KMS-11 (cell line): ENCODE measurements at regions not wholly inside any gene's neighbourhood (a gene's known extent, or its start where the extent isn't known, plus 50 kb on each side); places are given as distances from the start of the nearest gene placed in this dataset.
"Not testable (repeated sequence)": the region's sequence is repeated elsewhere in the genome, so short reads cannot be mapped to it uniquely, and the experiment has no call there.

ENCODE experiments used
- H2AFZ ChIP-seq: fragments of 200-600 bp; sonication (generic); 2 replicates; pipeline ENCODE4 v1.6.1; 2016; ENCODE audit warnings: antibody characterized with exemption, mixed run types, low read depth
- H3K27ac ChIP-seq: fragments of 200-600 bp; sonication (generic); 2 replicates; pipeline ENCODE4 v1.6.1; 2016; ENCODE audit warnings: mild to moderate bottlenecking, mixed run types
- H3K27me3 ChIP-seq: fragments of 200-600 bp; sonication (generic); 2 replicates; pipeline ENCODE4 v1.6.1; 2017; ENCODE audit warnings: mild to moderate bottlenecking, low read depth, mixed run types, moderate library complexity; ENCODE audit not compliant: insufficient read depth
- H3K36me3 ChIP-seq: fragments of 200-600 bp; sonication (generic); 2 replicates; pipeline ENCODE4 v1.6.1; 2017; ENCODE audit warnings: mild to moderate bottlenecking, mixed run types; ENCODE audit not compliant: insufficient read depth
- H3K4me1 ChIP-seq: fragments of 200-600 bp; sonication (generic); 2 replicates; pipeline ENCODE4 v1.6.1; 2016; ENCODE audit warnings: mild to moderate bottlenecking, low read depth, mixed run types; ENCODE audit not compliant: poor library complexity, severe bottlenecking
- H3K4me2 ChIP-seq: fragments of 200-600 bp; sonication (generic); 2 replicates; pipeline ENCODE4 v1.7.0; 2016; ENCODE audit warnings: mild to moderate bottlenecking, mixed run types
- H3K4me3 ChIP-seq: fragments of 200-600 bp; sonication (generic); IDR thresholded peaks from 2 replicates; pipeline ENCODE4 v1.6.1; 2017; ENCODE audit warnings: low read depth, low read length, mixed read lengths; ENCODE audit not compliant: insufficient read depth
- H3K79me2 ChIP-seq: fragments of 200-600 bp; sonication (generic); 2 replicates; pipeline ENCODE4 v1.6.1; 2016; ENCODE audit warnings: low read depth, mixed run types; ENCODE audit not compliant: insufficient read depth
- H3K9ac ChIP-seq: fragments of 200-600 bp; sonication (generic); 2 replicates; pipeline ENCODE4 v1.6.1; 2016; ENCODE audit warnings: mild to moderate bottlenecking, mixed run types
- H4K20me1 ChIP-seq: fragments of 200-600 bp; sonication (generic); 2 replicates; pipeline ENCODE4 v1.6.1; 2016; ENCODE audit warnings: mild to moderate bottlenecking, mixed run types; ENCODE audit not compliant: insufficient read depth
- CTCF ChIP-seq: fragments of 200-600 bp; sonication (generic); conservative IDR thresholded peaks from 2 replicates; pipeline ENCODE4 v1.6.1; 2017; ENCODE audit warnings: low read depth, mild to moderate bottlenecking, antibody characterized with exemption, low read length, moderate library complexity, mixed read lengths

GRCh38 chr2:136703214-136703613 is 62.1 kb upstream of the THSD7B start:
- no peaks in the 10 kb centered on the region for H3K36me3 ChIP-seq
- H3K4me1 ChIP-seq: no peaks in the 10 kb centered on the region
- TF ChIP-seq CTCF: no peak
- H3K27me3 ChIP-seq: no peaks in the 10 kb centered on the region
- H3K27ac ChIP-seq: no peak overlapping the region
- H2AFZ ChIP-seq: no peak overlapping the region
- no peaks in the 10 kb centered on the region for H4K20me1 ChIP-seq
- H3K4me3 ChIP-seq: no peak overlapping the region
- no peaks in the 10 kb centered on the region for H3K79me2 ChIP-seq
- no peak overlapping the region for H3K4me2 ChIP-seq
- H3K9ac ChIP-seq: no peak overlapping the region

- Histone ChIP-seq H3K4me2 (no peak overlapping the region), H3K4me3 (no peak overlapping the region), H3K4me1 (no peaks in the 10 kb centered on the region), H2AFZ (no peak overlapping the region), H3K36me3 (no peaks in the 10 kb centered on the region), H3K9ac (no peak overlapping the region), H3K79me2 (no peaks in the 10 kb centered on the region), H4K20me1 (no peaks in the 10 kb centered on the region), H3K27me3 (no peaks in the 10 kb centered on the region), H3K27ac (no peak overlapping the region)
- TF ChIP-seq CTCF: no peak
Observed at GRCh38 chr2:136696438-136696837, 68.9 kb upstream of the THSD7B start.

- no peaks in the 10 kb centered on the region for H3K27me3 ChIP-seq
- TF ChIP-seq CTCF: no peak
- H4K20me1 ChIP-seq: no peaks in the 10 kb centered on the region
- no peak overlapping the region for H3K4me2 ChIP-seq
- no peaks in the 10 kb centered on the region for H3K36me3 ChIP-seq
- no peak overlapping the region for H3K4me3 ChIP-seq
- H3K4me1 ChIP-seq: no peaks in the 10 kb centered on the region
- no peak overlapping the region for H3K9ac ChIP-seq
- no peaks in the 10 kb centered on the region for H3K79me2 ChIP-seq
- H2AFZ ChIP-seq: no peak overlapping the region
- no peak overlapping the region for H3K27ac ChIP-seq
Observed at GRCh38 chr2:136693966-136694365, 71.4 kb upstream of the THSD7B start.

- not testable (repeated sequence) for H3K79me2 ChIP-seq, H2AFZ ChIP-seq, H3K27me3 ChIP-seq, H3K9ac ChIP-seq, H3K27ac ChIP-seq, H3K4me2 ChIP-seq, H3K4me3 ChIP-seq, H4K20me1 ChIP-seq, H3K36me3 ChIP-seq, H3K4me1 ChIP-seq
Observed at GRCh38 chr2:136680079-136680478, 85.3 kb upstream of the THSD7B start.

- no peaks in the 10 kb centered on the region for H4K20me1 ChIP-seq
- no peaks in the 10 kb centered on the region for H3K36me3 ChIP-seq
- no peak overlapping the region for H2AFZ ChIP-seq
- H3K9ac ChIP-seq: no peak overlapping the region
- no peak overlapping the region for H3K4me2 ChIP-seq
- no peaks in the 10 kb centered on the region for H3K4me1 ChIP-seq
- no peak overlapping the region for H3K4me3 ChIP-seq
- TF ChIP-seq CTCF: no peak
- H3K27ac ChIP-seq: no peak overlapping the region
- H3K79me2 ChIP-seq: no peaks in the 10 kb centered on the region
- H3K27me3 ChIP-seq: no peaks in the 10 kb centered on the region
Observed at GRCh38 chr2:136665736-136666135, 99.6 kb upstream of the THSD7B start.
